Non-pigmented ciliary epithelial cell (primary cell): ENCODE measurements at regions not wholly inside any gene's neighbourhood (a gene's known extent, or its start where the extent isn't known, plus 50 kb on each side); places are given as distances from the start of the nearest gene placed in this dataset.
"Not testable (repeated sequence)": the region's sequence is repeated elsewhere in the genome, so short reads cannot be mapped to it uniquely, and the experiment has no call there.

ENCODE experiments used
- DNase-seq: peaks from one replicate; pipeline ENCODE4 v3.0.0-alpha.2; 2010; ENCODE audit warnings: low read depth

DNA sequence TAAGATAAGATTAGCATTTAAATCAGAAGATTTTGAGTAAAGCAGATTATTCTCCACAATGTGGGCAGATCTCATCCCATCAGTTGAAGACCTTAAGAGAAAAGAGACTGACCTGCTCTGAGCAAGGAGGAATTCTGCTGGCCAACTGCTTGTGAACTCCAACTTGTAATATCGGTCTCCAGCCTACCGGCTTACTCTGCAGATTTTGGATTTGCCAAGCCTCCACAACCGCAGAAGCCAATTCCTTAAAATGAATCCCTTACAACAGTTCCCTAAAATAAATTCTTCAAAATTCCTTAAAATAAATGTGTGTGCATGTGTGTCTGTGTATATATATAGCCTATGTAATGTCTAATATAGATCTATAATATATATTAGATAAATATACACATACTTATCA lies 107.4 kb upstream of the KLF13 start:
- DNase-seq: no peak

DNA sequence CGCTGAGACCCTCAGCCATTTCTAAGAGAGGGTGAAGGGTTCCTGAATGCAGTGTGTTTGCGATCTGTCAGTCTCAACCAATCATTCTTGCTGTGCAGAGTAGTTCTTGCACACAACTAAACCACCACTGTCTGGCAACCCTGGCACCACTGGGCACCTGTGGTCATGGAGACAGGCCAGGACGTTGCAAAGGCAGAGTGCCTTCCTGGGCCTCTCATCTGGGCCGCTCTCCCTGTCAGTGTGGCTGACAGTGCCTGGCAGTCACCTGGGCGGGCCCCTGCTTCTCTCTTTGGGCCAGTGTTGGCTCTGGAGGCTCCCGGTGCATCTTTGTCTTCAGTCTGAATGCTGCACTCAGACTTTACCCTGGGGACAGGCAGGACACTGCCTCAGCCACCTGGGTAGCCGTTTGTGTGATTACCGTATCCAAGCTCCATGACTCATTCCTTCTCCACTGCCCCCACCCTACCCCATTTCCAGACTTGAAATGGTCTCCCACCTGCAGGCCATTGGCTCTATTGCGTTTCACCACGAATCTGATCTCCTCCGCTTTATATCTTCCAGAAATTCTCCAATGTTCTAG lies 104.6 kb upstream of the KLF13 start:
- DNase-seq: no peak

DNA sequence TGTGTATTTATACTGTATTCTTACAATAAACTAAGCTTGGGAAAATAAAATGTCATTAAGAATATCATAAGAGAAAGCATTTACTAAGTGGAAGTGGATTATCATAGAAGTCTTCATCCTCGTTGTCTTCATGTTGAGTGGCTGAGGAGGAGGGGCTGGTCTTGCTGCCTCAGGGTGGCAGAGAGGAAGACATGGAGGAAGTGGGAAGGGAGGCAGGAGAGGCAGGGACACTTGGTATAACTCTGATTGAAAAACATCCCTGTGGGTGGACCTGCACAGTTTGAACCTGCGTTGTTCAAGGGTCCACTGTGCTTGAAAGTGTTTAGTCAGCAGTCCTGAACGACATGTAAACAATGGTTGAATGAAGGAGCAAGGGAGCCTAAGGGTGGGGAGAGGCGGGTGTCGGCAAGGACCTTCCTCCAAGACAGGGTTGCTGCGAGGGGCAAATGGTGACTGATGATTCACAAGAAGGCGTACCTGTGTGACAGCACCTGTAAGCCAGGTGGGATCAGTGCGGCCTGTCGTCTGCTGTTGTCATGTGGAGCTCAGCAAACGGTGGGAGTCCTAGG lies 103.8 kb upstream of the KLF13 start:
- no peak for DNase-seq

GRCh38 chr15:31223478-31224350 lies 102.9 kb upstream of the KLF13 start:
- DNase-seq: no peak

DNA sequence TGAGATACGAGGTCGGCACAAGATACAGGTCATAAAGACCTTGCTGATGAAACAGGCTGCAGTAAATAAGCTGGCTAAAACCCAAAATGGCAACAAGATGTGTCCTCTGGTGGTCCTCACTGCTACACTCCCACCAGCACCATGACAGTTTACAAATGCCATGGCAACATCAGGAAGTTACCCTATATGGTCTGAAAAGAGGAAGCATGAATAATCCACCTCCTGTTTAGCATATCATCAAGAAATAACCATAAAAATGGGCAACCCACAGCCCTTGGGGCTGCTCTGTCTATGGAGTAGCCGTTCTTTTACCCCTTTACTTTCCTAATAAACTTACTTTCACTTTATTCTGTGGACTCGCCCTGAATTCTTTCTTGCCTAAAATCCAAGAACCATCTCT lies 102.0 kb upstream of the KLF13 start:
- DNase-seq: not testable (repeated sequence)

DNA sequence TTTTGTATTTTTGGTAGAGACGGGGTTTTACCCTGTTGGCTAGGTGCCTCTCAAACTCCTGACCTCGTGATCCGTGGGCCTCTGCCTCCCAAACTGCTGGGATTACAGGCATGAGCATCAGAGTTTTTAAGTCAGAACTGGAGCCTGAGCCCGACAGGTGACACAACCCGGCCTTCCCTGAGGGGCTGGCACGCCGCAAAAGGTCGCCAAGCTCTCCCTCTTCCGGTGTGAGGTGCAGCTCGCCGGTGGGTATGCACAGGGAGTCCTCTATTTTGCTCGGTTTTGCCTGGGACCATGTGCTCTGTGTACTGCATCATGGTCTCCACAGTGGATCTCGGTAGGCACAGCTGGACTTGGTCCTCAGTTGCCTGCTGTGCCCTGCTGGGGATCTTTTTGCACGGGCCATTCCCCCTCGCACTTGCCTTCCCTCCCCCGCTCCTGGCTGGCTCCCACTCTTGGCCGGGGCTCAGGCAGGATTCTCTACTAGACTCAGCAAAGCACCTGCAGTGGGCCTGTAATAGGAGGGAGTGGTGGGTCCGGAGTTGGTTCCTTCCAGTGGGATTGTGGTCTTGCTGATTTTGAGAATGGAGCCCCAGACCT lies 101.2 kb upstream of the KLF13 start:
- DNase-seq: no peak

- DNase-seq: no peak
Observed at GRCh38 chr15:31226021-31226420, 100.6 kb upstream of the KLF13 start.

- DNase-seq: no peak
Observed at GRCh38 chr15:31227235-31227634, 99.4 kb upstream of the KLF13 start.

DNA sequence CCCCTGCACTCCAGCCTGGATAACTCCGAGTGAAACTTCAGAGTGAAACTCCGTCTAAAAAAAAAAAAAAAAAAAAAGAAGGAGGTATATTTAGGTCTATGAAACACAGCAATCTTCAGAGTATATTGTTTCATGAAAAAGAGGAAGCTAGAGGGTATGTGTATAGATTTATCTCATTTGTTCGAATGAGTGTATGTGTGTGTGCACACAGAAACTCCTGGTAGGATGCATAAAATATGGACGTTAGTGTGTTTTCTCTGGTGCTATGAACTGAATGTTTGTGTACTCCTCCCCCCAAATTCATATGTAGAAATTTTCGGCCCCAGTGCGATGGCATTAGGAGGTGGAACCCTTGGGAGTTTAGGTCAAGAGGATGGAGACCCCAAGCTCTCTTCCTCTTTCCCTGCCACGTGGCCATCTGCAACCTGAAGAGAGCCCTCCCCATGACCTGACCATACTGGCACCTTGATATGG lies 98.6 kb upstream of the KLF13 start:
- DNase-seq: no peak

DNA sequence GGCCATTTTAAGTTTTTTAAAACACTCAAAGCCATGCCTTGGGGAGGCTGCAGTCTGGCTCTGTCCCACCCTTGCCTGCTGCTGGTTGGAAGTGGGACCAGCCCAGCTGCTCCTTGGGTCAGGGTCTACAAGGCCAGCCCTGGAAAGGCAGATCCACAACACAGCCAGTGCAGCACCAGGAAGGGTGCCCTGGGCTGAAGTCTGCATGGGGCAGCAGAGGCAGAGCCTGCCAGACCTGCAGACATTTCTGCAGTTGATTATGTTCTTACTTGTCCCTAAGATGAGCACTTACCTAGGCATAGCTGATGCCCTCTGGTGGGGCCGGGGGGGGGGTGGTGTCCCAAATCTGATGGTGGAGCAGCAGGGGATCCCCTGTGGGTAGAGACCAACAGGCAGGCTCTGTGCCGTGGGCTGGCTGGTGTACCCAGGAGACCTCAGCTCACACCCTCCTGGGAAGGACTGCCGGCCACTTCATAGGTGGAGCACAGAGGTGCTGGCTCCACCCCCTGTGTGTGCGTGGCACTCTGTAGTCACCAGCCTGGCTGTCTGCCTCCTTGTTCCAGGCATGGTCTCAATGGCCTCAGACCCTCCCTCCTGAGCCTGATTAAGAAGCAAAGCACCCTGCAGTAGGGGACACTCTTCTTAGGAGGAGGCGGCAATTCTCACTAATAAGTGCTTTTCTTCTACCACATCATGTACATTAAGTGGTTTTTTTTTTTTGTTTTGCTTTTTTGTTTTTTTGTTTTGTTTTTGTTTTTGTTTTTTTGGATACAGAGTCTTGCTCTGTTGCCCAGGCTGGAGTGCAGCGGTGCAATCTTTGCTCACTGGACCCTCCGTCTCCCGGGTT lies 97.4 kb upstream of the KLF13 start:
- no peak for DNase-seq

DNA sequence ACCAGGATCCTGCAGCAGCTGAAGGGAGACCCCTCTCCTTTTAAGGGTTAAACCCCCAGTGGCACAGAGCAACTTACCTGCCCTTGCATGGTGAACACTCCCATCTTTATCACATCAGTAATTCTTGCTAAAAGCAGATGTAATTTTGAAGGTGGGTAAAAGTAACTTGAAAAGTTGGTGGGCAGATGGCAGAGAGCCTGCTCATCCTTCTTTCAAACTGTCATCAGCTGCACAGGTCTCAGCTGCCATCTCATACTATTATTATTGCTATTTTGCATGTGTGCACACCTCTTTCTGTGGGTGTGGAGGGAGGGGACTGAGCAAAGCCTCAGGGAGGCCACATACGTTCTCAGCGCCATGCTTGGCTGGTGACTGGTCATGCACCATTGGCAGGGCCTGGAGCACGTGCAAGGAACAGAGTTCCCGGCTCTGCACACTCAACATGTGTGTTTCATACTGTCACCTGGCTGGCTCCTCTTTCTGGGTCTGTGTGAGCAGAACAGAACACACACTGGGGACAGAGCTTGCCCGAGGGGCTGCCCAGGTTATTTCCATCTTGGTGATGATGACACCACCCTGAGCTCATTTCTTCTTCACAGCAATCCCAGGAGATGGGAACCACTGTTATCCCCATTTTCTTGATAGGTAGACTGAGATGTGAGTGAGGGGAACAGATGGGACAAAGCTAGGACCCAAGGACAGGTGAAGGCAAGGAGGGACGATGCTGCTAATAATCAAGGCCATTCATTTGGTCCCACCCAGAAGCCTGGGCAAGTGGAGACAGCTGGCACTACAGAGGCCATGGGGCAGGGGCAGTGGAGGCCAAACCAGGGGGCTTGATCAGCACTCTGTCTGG lies 95.8 kb upstream of the KLF13 start:
- DNase-seq: no peak

- DNase-seq: no peak
Observed at GRCh38 chr15:31234815-31235214, 91.8 kb upstream of the KLF13 start.

DNA sequence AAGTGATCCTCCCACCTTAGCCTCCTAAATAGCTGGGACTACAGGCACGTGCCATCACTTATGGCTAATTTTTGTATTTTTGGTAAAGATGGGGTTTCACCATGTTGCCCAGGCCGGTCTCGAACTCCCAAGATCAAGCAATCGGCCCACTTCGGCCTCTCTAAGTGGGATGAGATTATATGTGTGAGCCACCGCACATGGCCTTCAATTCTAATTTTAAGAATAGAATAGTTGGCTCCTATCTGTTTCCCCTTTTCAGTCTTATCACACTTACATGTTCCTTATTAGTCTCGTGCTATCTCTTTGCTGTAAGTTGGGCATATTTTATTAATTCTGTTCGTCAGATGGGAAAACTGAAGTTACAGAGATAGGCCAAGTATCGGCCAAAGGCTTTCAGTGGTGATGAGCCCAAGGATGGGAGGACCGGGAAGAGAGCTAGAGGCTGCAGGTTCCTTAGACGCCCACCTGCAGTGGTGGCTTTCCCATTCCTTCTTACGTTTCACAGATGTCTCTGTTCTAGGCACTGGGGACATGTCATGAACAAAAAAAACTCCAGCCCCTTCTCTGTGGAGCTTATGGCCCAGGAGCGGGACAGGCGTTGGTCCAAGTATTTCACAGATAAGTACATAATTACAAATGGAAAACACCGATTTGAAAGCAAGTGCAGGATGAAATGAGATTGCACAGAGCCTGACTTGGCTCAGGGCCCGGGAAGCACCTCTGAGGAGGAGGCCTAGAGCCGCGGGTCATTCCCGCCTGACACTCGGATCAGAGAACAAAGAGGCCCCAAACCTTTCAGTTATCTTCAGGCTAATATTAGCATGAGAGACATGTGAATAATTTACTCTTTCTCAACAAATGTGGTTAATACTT lies 91.1 kb upstream of the KLF13 start:
- DNase-seq: no peak

- DNase-seq: peak; percentile 83
Observed at GRCh38 chr15:31236184-31237042, 90.2 kb upstream of the KLF13 start.

DNA sequence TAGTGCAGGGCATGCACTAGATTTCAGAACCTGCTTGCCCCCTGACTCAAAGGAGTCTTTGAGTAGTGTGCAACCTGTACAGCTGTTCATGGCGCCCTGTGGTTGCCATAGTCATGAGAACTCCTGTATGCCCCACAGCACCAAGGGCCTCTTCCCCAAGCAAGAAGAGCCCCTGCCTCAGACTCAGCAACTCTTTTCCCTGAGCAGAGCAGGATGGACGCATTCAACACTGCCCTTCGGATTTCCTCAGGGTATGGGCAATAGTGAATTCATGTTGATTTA lies 89.7 kb upstream of the KLF13 start:
- no peak for DNase-seq

DNA sequence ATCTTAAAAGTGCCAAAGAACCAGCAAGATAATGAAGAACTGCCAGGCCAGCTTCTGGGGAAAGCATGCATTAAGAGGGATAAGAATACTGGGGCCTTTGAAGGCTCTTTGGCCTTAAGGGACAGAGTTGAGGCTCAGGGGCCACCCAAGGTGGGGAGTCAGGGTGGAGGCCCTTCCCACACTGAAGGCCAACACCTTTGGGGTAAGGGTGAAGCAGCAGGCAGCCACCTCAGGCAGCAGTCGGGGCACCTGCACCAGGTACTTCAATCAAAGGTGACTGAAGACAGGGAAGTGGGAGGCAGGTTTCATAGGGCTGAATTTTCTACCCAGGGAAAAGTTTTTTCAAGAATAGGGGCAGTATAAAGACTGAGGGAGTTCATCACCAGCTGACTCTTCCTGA lies 87.7 kb upstream of the KLF13 start:
- DNase-seq: no peak

DNA sequence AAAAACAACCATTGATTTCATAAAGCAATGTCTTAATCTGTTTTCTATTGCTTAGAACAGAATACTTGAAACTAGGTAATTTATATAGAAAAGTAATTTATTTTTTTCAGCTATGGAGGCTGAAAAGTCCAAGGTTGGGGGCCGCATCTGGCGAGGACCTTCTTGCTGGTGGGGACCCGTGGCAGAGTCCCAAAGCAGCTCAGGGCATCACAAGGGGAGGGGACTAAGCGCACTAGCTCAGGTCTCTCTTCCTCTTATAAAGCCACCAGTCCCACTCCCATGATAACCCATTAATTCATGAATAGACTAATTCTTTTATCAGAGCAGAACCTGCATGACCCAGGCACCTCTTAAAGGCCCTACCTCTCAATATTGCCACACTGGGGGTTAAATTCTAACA lies 87.2 kb upstream of the KLF13 start:
- no peak for DNase-seq

DNA sequence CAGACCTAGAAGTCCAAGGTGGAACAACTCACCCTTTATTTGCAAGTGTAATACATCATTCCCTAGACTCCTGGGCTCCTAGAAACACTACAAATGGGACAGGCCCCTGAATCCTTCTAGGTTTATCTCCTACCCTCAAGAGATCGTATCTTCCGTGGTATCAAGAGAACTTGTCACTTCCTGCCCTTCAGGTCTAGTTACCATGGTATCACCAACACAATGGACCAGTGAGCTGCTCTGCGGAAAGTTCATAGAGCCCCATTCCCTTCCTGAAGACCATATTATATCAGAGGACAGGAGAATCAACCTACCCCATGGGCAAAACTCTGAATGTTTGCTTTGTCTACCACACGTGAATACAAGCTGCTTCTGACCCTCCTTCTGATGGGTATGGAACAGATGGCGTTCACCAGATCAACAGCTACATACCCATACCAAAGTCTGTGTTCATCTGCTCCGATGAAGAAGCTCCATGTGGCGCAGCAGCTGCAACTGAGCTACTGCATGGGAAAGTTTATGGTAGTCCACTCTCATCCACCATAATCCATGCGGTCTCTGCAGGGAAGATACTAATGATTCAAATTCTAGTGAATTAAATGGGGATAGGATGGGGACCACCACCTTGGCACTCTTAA lies 84.6 kb upstream of the KLF13 start:
- no peak for DNase-seq

GRCh38 chr15:31243895-31244294 lies 82.7 kb upstream of the KLF13 start:
- no peak for DNase-seq
